Esophagus muscularis mucosa (tissue), 4 donors: ENCODE measurements at regions not wholly inside any gene's neighbourhood (a gene's known extent, or its start where the extent isn't known, plus 50 kb on each side); places are given as distances from the start of the nearest gene placed in this dataset.

Experiments used
- EP300 ChIP-seq: sonication (generic); formaldehyde crosslinking; IDR thresholded peaks from one replicate; pipeline ENCODE4 v1.6.1; 2017; ENCODE audit warnings: antibody characterized with exemption
- POLR2A ChIP-seq: fragments of 450-650 bp; IDR thresholded peaks from one replicate; pipeline ENCODE4 v1.6.1; 2017; ENCODE audit warnings: antibody characterized with exemption, moderate library complexity, mild to moderate bottlenecking, low read depth
- POLR2AphosphoS5 ChIP-seq, 2 donors: sonication (generic); formaldehyde crosslinking; IDR thresholded peaks; one replicate each; pipeline ENCODE4 v1.6.1; 2017; ENCODE audit warnings: antibody characterized with exemption in 2 of 2
- TF ChIP-seq, protein P1 (sequence below), 3 experiments: fragments of 200-600 bp in 2 of 3; fragments of 450-650 bp in 1 of 3; sonication (generic) in 2 of 3; IDR thresholded peaks; one replicate each; pipeline ENCODE4 v1.5.1; 2017 to 2019; ENCODE audit warnings: antibody characterized with exemption in 3 of 3, mild to moderate bottlenecking in 2 of 3, moderate library complexity in 1 of 3

DNA sequence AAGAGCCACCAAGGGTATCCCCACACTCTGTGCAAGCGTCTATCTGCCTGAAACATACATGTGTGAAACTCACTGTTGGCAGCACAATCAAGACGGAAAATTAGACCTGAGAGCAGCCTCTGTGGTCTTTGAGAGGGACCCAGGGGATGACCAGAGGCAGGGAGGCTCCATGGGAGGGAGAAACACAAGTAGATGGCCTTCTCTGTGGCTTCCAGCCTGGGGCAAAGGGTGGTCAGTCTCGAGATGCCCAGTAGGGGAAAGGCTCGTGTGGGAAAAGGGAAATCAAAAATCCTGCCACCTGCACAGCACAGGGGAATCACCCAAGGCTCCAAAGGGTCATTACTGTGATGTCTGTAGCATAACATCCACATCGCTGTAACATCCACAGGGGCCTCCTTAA lies 823.3 kb downstream of the KCNJ18 start:
- TF ChIP-seq, protein P1, sequence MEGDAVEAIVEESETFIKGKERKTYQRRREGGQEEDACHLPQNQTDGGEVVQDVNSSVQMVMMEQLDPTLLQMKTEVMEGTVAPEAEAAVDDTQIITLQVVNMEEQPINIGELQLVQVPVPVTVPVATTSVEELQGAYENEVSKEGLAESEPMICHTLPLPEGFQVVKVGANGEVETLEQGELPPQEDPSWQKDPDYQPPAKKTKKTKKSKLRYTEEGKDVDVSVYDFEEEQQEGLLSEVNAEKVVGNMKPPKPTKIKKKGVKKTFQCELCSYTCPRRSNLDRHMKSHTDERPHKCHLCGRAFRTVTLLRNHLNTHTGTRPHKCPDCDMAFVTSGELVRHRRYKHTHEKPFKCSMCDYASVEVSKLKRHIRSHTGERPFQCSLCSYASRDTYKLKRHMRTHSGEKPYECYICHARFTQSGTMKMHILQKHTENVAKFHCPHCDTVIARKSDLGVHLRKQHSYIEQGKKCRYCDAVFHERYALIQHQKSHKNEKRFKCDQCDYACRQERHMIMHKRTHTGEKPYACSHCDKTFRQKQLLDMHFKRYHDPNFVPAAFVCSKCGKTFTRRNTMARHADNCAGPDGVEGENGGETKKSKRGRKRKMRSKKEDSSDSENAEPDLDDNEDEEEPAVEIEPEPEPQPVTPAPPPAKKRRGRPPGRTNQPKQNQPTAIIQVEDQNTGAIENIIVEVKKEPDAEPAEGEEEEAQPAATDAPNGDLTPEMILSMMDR (IDR thresholded peaks at IDR 0.05) = no peak
- TF ChIP-seq POLR2A (no peak), EP300 (no peak), POLR2AphosphoS5 (IDR thresholded peaks at IDR 0.05) (no peak)
